ENCODE measurements at regions not wholly inside any gene's neighbourhood (a gene's known extent, or its start where the extent isn't known, plus 50 kb on each side); places are given as distances from the start of the nearest gene placed in this dataset.

- Histone ChIP-seq H3K36me3 (ENCODE audit: control insufficient read depth in 2 of 3, insufficient read depth in 3 of 3, low read length in 3 of 3) (no peaks in the 10 kb centered on the region), H3K27me3 (ENCODE audit: control insufficient read depth in 2 of 2, insufficient read depth in 2 of 2, low read length in 2 of 2) (peaks cover 0 to 3% of the 10 kb centered on the region in 2 donors), H3K9me3 (ENCODE audit: control insufficient read depth in 2 of 3, low read length in 3 of 3) (no peaks in the 10 kb centered on the region), H3K27ac (ENCODE audit: low read depth, low read length) (no peak overlapping the region), H3K4me3 (ENCODE audit: low read length) (no peak overlapping the region), H3K4me1 (ENCODE audit: control insufficient read depth in 2 of 2, insufficient read depth in 2 of 2, low read length in 2 of 2) (no peaks in the 10 kb centered on the region)
- peaks cover 0 to 30% (median 24%) of the 10 kb centered on the region in 5 donors for H3K27me3 Mint-ChIP-seq
- intact Hi-C loops (cut with micrococcal nuclease), result no loop called here
- peaks cover 0 to 3% (median 0%) of the 10 kb centered on the region in 5 donors for H3K36me3 Mint-ChIP-seq
- no peaks in the 10 kb centered on the region for H3K4me1 Mint-ChIP-seq
- H3K9me3 Mint-ChIP-seq, result peaks cover 0 to 10% (median 5%) of the 10 kb centered on the region in 11 donors
- no peak overlapping the region for H3K4me3 Mint-ChIP-seq
- DNase-seq, result no peak
- ATAC-seq, result no peak
- ChIA-PET POLR2A (no interaction called here), CTCF (no interaction called here)
- no peak overlapping the region for H3K27ac Mint-ChIP-seq
Measured at GRCh38 chr13:97520061-97520460, 86.1 kb downstream of the RAP2A start.

GRCh38 chr13:97520866-97521265 lies 86.9 kb downstream of the RAP2A start:
- Mint-ChIP-seq H3K9me3 (peaks cover 0 to 10% (median 5%) of the 10 kb centered on the region in 11 donors), H3K27me3 (peaks cover 0 to 29% (median 24%) of the 10 kb centered on the region in 5 donors), H3K4me1 (no peaks in the 10 kb centered on the region), H3K4me3 (peak overlapping the region in 1 of 10 donors; percentile 4), H3K36me3 (peaks cover 0 to 3% (median 0%) of the 10 kb centered on the region in 5 donors), H3K27ac (no peak overlapping the region)
- Histone ChIP-seq H3K27ac (ENCODE audit: low read depth, low read length) (no peak overlapping the region), H3K4me1 (ENCODE audit: control insufficient read depth in 2 of 2, insufficient read depth in 2 of 2, low read length in 2 of 2) (no peaks in the 10 kb centered on the region), H3K36me3 (ENCODE audit: control insufficient read depth in 2 of 3, insufficient read depth in 3 of 3, low read length in 3 of 3) (no peaks in the 10 kb centered on the region), H3K4me3 (ENCODE audit: low read length) (no peak overlapping the region), H3K27me3 (ENCODE audit: control insufficient read depth in 2 of 2, insufficient read depth in 2 of 2, low read length in 2 of 2) (peaks cover 0 to 3% of the 10 kb centered on the region in 2 donors), H3K9me3 (ENCODE audit: control insufficient read depth in 2 of 3, low read length in 3 of 3) (no peaks in the 10 kb centered on the region)
- CTCF ChIA-PET, result no interaction called here
- ATAC-seq (no peak), DNase-seq (no peak)
- intact Hi-C loops (cut with micrococcal nuclease), result no loop called here
- POLR2A ChIA-PET, result no interaction called here

GRCh38 chr13:97521726-97522125 lies 87.8 kb downstream of the RAP2A start:
- no peak overlapping the region for H3K4me3 Mint-ChIP-seq
- no peaks in the 10 kb centered on the region for H3K4me1 Mint-ChIP-seq
- no peak overlapping the region for H3K27ac Mint-ChIP-seq
- no peak overlapping the region for H3K4me3 ChIP-seq (ENCODE audit: low read length)
- DNase-seq, result no peak
- H3K36me3 ChIP-seq (ENCODE audit: control insufficient read depth in 2 of 3, insufficient read depth in 3 of 3, low read length in 3 of 3), result no peaks in the 10 kb centered on the region
- H3K4me1 ChIP-seq (ENCODE audit: control insufficient read depth in 2 of 2, insufficient read depth in 2 of 2, low read length in 2 of 2), result no peaks in the 10 kb centered on the region
- no peak overlapping the region for H3K27ac ChIP-seq (ENCODE audit: low read depth, low read length)
- H3K27me3 ChIP-seq (ENCODE audit: control insufficient read depth in 2 of 2, insufficient read depth in 2 of 2, low read length in 2 of 2), result peaks cover 0 to 3% of the 10 kb centered on the region in 2 donors
- no peak for ATAC-seq
- CTCF ChIA-PET, result no interaction called here
- H3K36me3 Mint-ChIP-seq, result peaks cover 0 to 3% (median 0%) of the 10 kb centered on the region in 5 donors
- H3K27me3 Mint-ChIP-seq, result peaks cover 0 to 33% (median 28%) of the 10 kb centered on the region in 5 donors
- peaks cover 0 to 10% (median 5%) of the 10 kb centered on the region in 11 donors for H3K9me3 Mint-ChIP-seq
- POLR2A ChIA-PET, result no interaction called here
- intact Hi-C loops (cut with micrococcal nuclease), result no loop called here
- no peaks in the 10 kb centered on the region for H3K9me3 ChIP-seq (ENCODE audit: control insufficient read depth in 2 of 3, low read length in 3 of 3)

GRCh38 chr13:97522243-97522642 lies 88.3 kb downstream of the RAP2A start:
- Mint-ChIP-seq H3K27ac (no peak overlapping the region), H3K9me3 (peaks cover 0 to 10% (median 5%) of the 10 kb centered on the region in 11 donors), H3K27me3 (peaks cover 0 to 33% (median 28%) of the 10 kb centered on the region in 5 donors), H3K36me3 (peaks cover 0 to 3% (median 0%) of the 10 kb centered on the region in 5 donors), H3K4me3 (no peak overlapping the region), H3K4me1 (no peaks in the 10 kb centered on the region)
- intact Hi-C loops (cut with micrococcal nuclease), result no loop called here
- no peak overlapping the region for H3K4me3 ChIP-seq (ENCODE audit: low read length)
- ChIA-PET POLR2A (no interaction called here), CTCF (no interaction called here)
- no peaks in the 10 kb centered on the region for H3K4me1 ChIP-seq (ENCODE audit: control insufficient read depth in 2 of 2, insufficient read depth in 2 of 2, low read length in 2 of 2)
- ATAC-seq, result no peak
- H3K9me3 ChIP-seq (ENCODE audit: control insufficient read depth in 2 of 3, low read length in 3 of 3), result no peaks in the 10 kb centered on the region
- no peak for DNase-seq
- H3K27me3 ChIP-seq (ENCODE audit: control insufficient read depth in 2 of 2, insufficient read depth in 2 of 2, low read length in 2 of 2), result peaks cover 0 to 3% of the 10 kb centered on the region in 2 donors
- H3K27ac ChIP-seq (ENCODE audit: low read depth, low read length), result no peak overlapping the region
- no peaks in the 10 kb centered on the region for H3K36me3 ChIP-seq (ENCODE audit: control insufficient read depth in 2 of 3, insufficient read depth in 3 of 3, low read length in 3 of 3)

GRCh38 chr13:97526556-97526955 lies 92.6 kb downstream of the RAP2A start:
- ChIA-PET POLR2A (no interaction called here), CTCF (no interaction called here)
- H3K36me3 Mint-ChIP-seq, result peaks cover 0 to under 1% (median 0%) of the 10 kb centered on the region in 5 donors

DNA sequence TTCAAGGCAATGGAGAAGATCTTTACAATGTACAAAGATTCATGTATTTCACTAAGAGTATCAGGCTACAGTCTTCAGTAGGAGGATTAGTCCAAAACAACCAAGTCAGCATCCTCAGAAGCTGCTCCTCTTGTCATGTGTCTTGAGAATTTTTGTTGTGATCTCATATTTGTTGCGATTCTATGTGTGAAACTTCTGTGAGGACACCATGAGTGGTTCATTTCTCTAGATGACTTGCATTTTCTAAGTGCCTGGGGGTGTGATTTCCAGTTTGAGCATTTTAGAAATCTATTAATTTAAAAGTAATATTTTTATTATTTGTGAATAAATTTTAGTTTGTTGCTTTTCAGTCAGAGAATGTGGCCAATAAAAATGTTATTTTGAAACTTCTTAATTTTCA lies 94.5 kb downstream of the RAP2A start:
- POLR2A ChIA-PET, result no interaction called here
- DNase-seq (no peak), ATAC-seq (no peak)
- Histone ChIP-seq H3K4me3 (ENCODE audit: low read length) (no peak overlapping the region), H3K27ac (ENCODE audit: low read depth, low read length) (no peak overlapping the region), H3K36me3 (ENCODE audit: control insufficient read depth in 2 of 3, insufficient read depth in 3 of 3, low read length in 3 of 3) (no peaks in the 10 kb centered on the region), H3K4me1 (ENCODE audit: control insufficient read depth in 2 of 2, insufficient read depth in 2 of 2, low read length in 2 of 2) (no peaks in the 10 kb centered on the region), H3K27me3 (ENCODE audit: control insufficient read depth in 2 of 2, insufficient read depth in 2 of 2, low read length in 2 of 2) (no peaks in the 10 kb centered on the region), H3K9me3 (ENCODE audit: control insufficient read depth in 2 of 3, low read length in 3 of 3) (no peaks in the 10 kb centered on the region)
- peaks cover 0 to 17% (median 3%) of the 10 kb centered on the region in 5 donors for H3K27me3 Mint-ChIP-seq
- H3K36me3 Mint-ChIP-seq, result peaks cover 0 to 4% (median 0%) of the 10 kb centered on the region in 5 donors
- no peaks in the 10 kb centered on the region for H3K4me1 Mint-ChIP-seq
- CTCF ChIA-PET, result no interaction called here
- H3K4me3 Mint-ChIP-seq, result no peak overlapping the region
- peaks cover 0 to 10% (median 2%) of the 10 kb centered on the region in 11 donors for H3K9me3 Mint-ChIP-seq
- H3K27ac Mint-ChIP-seq, result no peak overlapping the region
- intact Hi-C loops (cut with micrococcal nuclease), result no loop called here

More at GRCh38 chr13:97526556-97526955, 92.6 kb downstream of the RAP2A start:
- Mint-ChIP-seq H3K27ac (no peak overlapping the region), H3K4me1 (no peaks in the 10 kb centered on the region), H3K4me3 (no peak overlapping the region), H3K9me3 (peaks cover 0 to 10% (median 3%) of the 10 kb centered on the region in 11 donors), H3K27me3 (peaks cover 0 to 31% (median 11%) of the 10 kb centered on the region in 5 donors)
- Histone ChIP-seq H3K36me3 (ENCODE audit: control insufficient read depth in 2 of 3, insufficient read depth in 3 of 3, low read length in 3 of 3) (no peaks in the 10 kb centered on the region), H3K27ac (ENCODE audit: low read depth, low read length) (no peak overlapping the region), H3K4me1 (ENCODE audit: control insufficient read depth in 2 of 2, insufficient read depth in 2 of 2, low read length in 2 of 2) (no peaks in the 10 kb centered on the region), H3K27me3 (ENCODE audit: control insufficient read depth in 2 of 2, insufficient read depth in 2 of 2, low read length in 2 of 2) (peaks cover 0 to 3% of the 10 kb centered on the region in 2 donors), H3K4me3 (ENCODE audit: low read length) (no peak overlapping the region), H3K9me3 (ENCODE audit: control insufficient read depth in 2 of 3, low read length in 3 of 3) (no peaks in the 10 kb centered on the region)
- DNase-seq (no peak), ATAC-seq (no peak)
- intact Hi-C loops (cut with micrococcal nuclease), result no loop called here

GRCh38 chr13:97534540-97534939 lies 100.6 kb downstream of the RAP2A start:
- Mint-ChIP-seq H3K36me3 (peaks cover 0 to 4% (median 0%) of the 10 kb centered on the region in 5 donors), H3K4me1 (no peaks in the 10 kb centered on the region), H3K4me3 (no peak overlapping the region), H3K9me3 (peaks cover 0 to 4% (median 0%) of the 10 kb centered on the region in 11 donors), H3K27me3 (peaks cover 0 to 13% (median 3%) of the 10 kb centered on the region in 5 donors), H3K27ac (no peak overlapping the region)
- intact Hi-C loops (cut with micrococcal nuclease), result no loop called here
- ATAC-seq (no peak), DNase-seq (no peak)
- POLR2A ChIA-PET, result no interaction called here
- Histone ChIP-seq H3K36me3 (ENCODE audit: control insufficient read depth in 2 of 3, insufficient read depth in 3 of 3, low read length in 3 of 3) (no peaks in the 10 kb centered on the region), H3K4me1 (ENCODE audit: control insufficient read depth in 2 of 2, insufficient read depth in 2 of 2, low read length in 2 of 2) (no peaks in the 10 kb centered on the region), H3K27me3 (ENCODE audit: control insufficient read depth in 2 of 2, insufficient read depth in 2 of 2, low read length in 2 of 2) (no peaks in the 10 kb centered on the region), H3K4me3 (ENCODE audit: low read length) (no peak overlapping the region), H3K27ac (ENCODE audit: low read depth, low read length) (no peak overlapping the region), H3K9me3 (ENCODE audit: control insufficient read depth in 2 of 3, low read length in 3 of 3) (no peaks in the 10 kb centered on the region)
- CTCF ChIA-PET, result interaction anchor here (0.6 kb wide), 1 partner anchor 44 kb away, joined by 3 read pairs; no protein-coding TSS in a partner anchor

All from naive thymus-derived CD4-positive, alpha-beta T cell (primary cell).